ENCODE measurements at regions not wholly inside any gene's neighbourhood (a gene's known extent, or its start where the extent isn't known, plus 50 kb on each side); places are given as distances from the start of the nearest gene placed in this dataset.
A peak's percentile ranks its signal among the peaks of the same experiment; 100 is the strongest.

DNA sequence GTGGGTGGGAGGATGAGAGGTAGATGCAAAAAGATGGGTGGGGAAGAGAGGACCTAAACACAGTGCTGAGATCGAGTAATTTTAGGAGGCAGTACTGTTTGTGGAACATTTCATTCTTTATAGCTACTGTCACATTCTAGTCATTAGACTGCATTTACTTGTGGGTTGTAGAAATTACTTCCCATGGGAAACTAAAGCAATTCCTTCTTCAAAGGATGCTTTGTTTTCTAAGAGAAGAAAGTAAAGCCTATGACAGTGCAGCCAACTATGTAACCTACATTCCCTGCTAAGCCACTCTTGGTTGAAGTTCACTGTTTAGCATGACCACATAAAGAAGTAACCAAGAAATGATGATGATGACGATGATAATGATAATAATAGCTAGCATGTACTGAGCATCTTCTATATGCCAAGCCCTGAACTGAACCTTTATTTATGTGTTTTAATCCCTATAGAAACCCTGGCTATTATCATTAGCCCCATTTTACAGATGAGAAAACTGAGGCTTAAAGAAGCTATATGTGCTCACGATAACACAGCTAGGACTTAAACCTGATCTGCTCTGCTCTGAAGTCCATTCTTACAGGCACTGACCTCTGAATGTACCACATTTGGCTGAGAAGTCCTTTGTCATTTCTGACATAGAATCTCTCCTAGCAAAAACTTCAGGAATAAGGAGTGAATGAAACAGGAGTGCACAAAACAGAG lies 114.5 kb upstream of the KIT start:
- Histone ChIP-seq H3K4me3 (ENCODE audit: low read depth in 2 of 2, low read length in 1 of 2) (no peak overlapping the region), H3K27ac (ENCODE audit: low read depth in 2 of 2, low read length in 1 of 2) (peak overlapping the region in 1 of 2 experiments; percentile 68; a peak in 2 of 4 replicates), H3K4me1 (ENCODE audit: control insufficient read depth in 1 of 2, insufficient read depth in 2 of 2, low read depth in 1 of 2, low read length in 1 of 2) (peaks cover 13 to 22% of the 10 kb centered on the region in 2 experiments; a peak in 2 of 4 replicates), H3F3A (replicated peaks; ENCODE audit: insufficient read depth) (no peaks in the 10 kb centered on the region), H3K79me2 (ENCODE audit: insufficient read depth) (no peaks in the 10 kb centered on the region), H3K36me3 (replicated peaks in 1 of 2; ENCODE audit: control insufficient read depth in 1 of 2, insufficient read depth in 2 of 2, low read length in 1 of 2) (no peaks in the 10 kb centered on the region), H3K9me2 (no peaks in the 10 kb centered on the region), H4K20me1 (ENCODE audit: insufficient read depth) (no peaks in the 10 kb centered on the region), H3K4me2 (0 out of 2 replicates have a peak overlapping the region, but pooled peaks have one; percentile 22), H3K9me3 (no peaks in the 10 kb centered on the region), H3K27me3 (ENCODE audit: insufficient read depth) (no peaks in the 10 kb centered on the region), H2AFZ (ENCODE audit: low read depth) (no peak overlapping the region), H3K9ac (no peak overlapping the region)
- 68% methylated on average over 3 of the region's 3 CpGs for whole genome bisulfite sequencing (ENCODE audit: low lambda C conversion rate)
- DNase-seq: no peak
- TF ChIP-seq FOSL2 (IDR thresholded peaks at IDR 0.05; ENCODE audit: borderline replicate concordance, low read depth): peak; percentile 20; the same call in 1 of the 2 replicates
- TF ChIP-seq MXI1 (IDR thresholded peaks at IDR 0.05; ENCODE audit: low read depth, low read length): no peak
- TF ChIP-seq TEAD4 (IDR thresholded peaks at IDR 0.05; ENCODE audit: borderline replicate concordance, insufficient read depth): peak; percentile 18; the same call in 1 of the 2 replicates
- POLR2A ChIA-PET: no interaction called here
- CTCF ChIA-PET: interaction anchor here (0.5 to 1.5 kb wide), 4 partner anchors 14 to 751 kb away, joined by 3 to 4 read pairs (median 3); no protein-coding TSS in a partner anchor

- WGBS (ENCODE audit: low lambda C conversion rate): 68% methylated on average over 4 of the region's 4 CpGs
Measured at GRCh38 chr4:54545663-54546424, 111.9 kb upstream of the KIT start.

More at GRCh38 chr4:54545663-54546424, 111.9 kb upstream of the KIT start:
- Histone ChIP-seq H3K27me3 (ENCODE audit: insufficient read depth) (no peaks in the 10 kb centered on the region), H3K27ac (ENCODE audit: low read depth in 2 of 2, low read length in 1 of 2) (no peak overlapping the region), H3K9me3 (no peaks in the 10 kb centered on the region), H3K4me2 (no peak overlapping the region), H3K4me1 (ENCODE audit: control insufficient read depth in 1 of 2, insufficient read depth in 2 of 2, low read depth in 1 of 2, low read length in 1 of 2) (peaks cover 4 to 18% of the 10 kb centered on the region in 2 experiments; a peak in 1 of 4 replicates), H4K20me1 (ENCODE audit: insufficient read depth) (no peaks in the 10 kb centered on the region), H3K9ac (no peak overlapping the region), H3K4me3 (ENCODE audit: low read depth in 2 of 2, low read length in 1 of 2) (no peak overlapping the region), H2AFZ (ENCODE audit: low read depth) (no peak overlapping the region), H3K79me2 (ENCODE audit: insufficient read depth) (no peaks in the 10 kb centered on the region), H3K9me2 (no peaks in the 10 kb centered on the region), H3K36me3 (replicated peaks in 1 of 2; ENCODE audit: control insufficient read depth in 1 of 2, insufficient read depth in 2 of 2, low read length in 1 of 2) (no peaks in the 10 kb centered on the region), H3F3A (replicated peaks; ENCODE audit: insufficient read depth) (no peaks in the 10 kb centered on the region)
- ChIA-PET CTCF (interaction anchor here (1.5 kb wide), 1 partner anchor 13 kb away, joined by 3 read pairs; no protein-coding TSS in a partner anchor), POLR2A (no interaction called here)
- DNase-seq: no peak
- TF ChIP-seq TAF1 (IDR thresholded peaks at IDR 0.05; ENCODE audit: borderline replicate concordance, low read depth, low read length) (no peak), ELF1 (IDR thresholded peaks at IDR 0.05) (no peak), YY1 (IDR thresholded peaks at IDR 0.05; ENCODE audit: low read depth) (no peak), USF1 (IDR thresholded peaks at IDR 0.05; ENCODE audit: borderline replicate concordance, low read depth) (no peak), RAD21 (IDR thresholded peaks at IDR 0.05; ENCODE audit: low read length) (no peak), RCOR1 (IDR thresholded peaks at IDR 0.05; ENCODE audit: low read length) (no peak), FOXJ3 (CRISPR knock-in tag; IDR thresholded peaks at IDR 0.05) (no peak), FOXM1 (IDR thresholded peaks at IDR 0.05; ENCODE audit: low read depth) (no peak), CHD2 (IDR thresholded peaks at IDR 0.05; ENCODE audit: low read length, partially characterized antibody) (no peak), GATA2 (CRISPR knock-in tag; IDR thresholded peaks at IDR 0.05) (no peak), TCF12 (IDR thresholded peaks at IDR 0.05) (no peak), MEF2A (IDR thresholded peaks at IDR 0.05; ENCODE audit: borderline replicate concordance, low read depth) (no peak), TEAD4 (IDR thresholded peaks at IDR 0.05; ENCODE audit: borderline replicate concordance, insufficient read depth) (no peak)
- TF ChIP-seq, protein P1, sequence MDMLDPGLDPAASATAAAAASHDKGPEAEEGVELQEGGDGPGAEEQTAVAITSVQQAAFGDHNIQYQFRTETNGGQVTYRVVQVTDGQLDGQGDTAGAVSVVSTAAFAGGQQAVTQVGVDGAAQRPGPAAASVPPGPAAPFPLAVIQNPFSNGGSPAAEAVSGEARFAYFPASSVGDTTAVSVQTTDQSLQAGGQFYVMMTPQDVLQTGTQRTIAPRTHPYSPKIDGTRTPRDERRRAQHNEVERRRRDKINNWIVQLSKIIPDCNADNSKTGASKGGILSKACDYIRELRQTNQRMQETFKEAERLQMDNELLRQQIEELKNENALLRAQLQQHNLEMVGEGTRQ (IDR thresholded peaks at IDR 0.05; ENCODE audit: borderline replicate concordance, low read depth, low read length): no peak
- TF ChIP-seq, protein P2, sequence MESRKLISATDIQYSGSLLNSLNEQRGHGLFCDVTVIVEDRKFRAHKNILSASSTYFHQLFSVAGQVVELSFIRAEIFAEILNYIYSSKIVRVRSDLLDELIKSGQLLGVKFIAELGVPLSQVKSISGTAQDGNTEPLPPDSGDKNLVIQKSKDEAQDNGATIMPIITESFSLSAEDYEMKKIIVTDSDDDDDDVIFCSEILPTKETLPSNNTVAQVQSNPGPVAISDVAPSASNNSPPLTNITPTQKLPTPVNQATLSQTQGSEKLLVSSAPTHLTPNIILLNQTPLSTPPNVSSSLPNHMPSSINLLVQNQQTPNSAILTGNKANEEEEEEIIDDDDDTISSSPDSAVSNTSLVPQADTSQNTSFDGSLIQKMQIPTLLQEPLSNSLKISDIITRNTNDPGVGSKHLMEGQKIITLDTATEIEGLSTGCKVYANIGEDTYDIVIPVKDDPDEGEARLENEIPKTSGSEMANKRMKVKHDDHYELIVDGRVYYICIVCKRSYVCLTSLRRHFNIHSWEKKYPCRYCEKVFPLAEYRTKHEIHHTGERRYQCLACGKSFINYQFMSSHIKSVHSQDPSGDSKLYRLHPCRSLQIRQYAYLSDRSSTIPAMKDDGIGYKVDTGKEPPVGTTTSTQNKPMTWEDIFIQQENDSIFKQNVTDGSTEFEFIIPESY (IDR thresholded peaks at IDR 0.05; ENCODE audit: borderline replicate concordance, low read depth): no peak
